CD4-positive, alpha-beta memory T cell (primary cell): ENCODE measurements at regions not wholly inside any gene's neighbourhood (a gene's known extent, or its start where the extent isn't known, plus 50 kb on each side); places are given as distances from the start of the nearest gene placed in this dataset.
"Not testable (repeated sequence)": the region's sequence is repeated elsewhere in the genome, so short reads cannot be mapped to it uniquely, and the experiment has no call there.

ENCODE experiments used
- CTCF ChIA-PET: fragments of 350-600 bp; sonication (Branson Sonifier 250); formaldehyde crosslinking; loops from one replicate; lab custom pipeline; 2021; ENCODE audit warnings: inconsistent platforms; ENCODE audit not compliant: partially characterized antibody; lab: Charles Lee
- POLR2A ChIA-PET: fragments of 350-600 bp; sonication (Branson Sonifier 250); formaldehyde crosslinking; loops from one replicate; lab custom pipeline; 2021; ENCODE audit not compliant: partially characterized antibody; lab: Charles Lee
- DNase-seq, 5 donors: peaks; one replicate each; pipeline versions ENCODE4 v3.0.0 to v3.0.0-alpha.2; 2020 to 2022; ENCODE audit warnings: mixed read lengths in 1 of 5
- H3K27ac ChIP-seq: one replicate; pipeline ENCODE4 v1.7.0; 2013; ENCODE audit warnings: low read depth, low read length
- H3K27me3 ChIP-seq: 2 replicates; pipeline ENCODE4 v1.7.0; 2013; ENCODE audit warnings: mild to moderate bottlenecking, low read length, moderate library complexity; ENCODE audit not compliant: insufficient read depth
- H3K36me3 ChIP-seq: 2 replicates; pipeline ENCODE4 v1.7.0; 2013; ENCODE audit warnings: mild to moderate bottlenecking, low read length, moderate library complexity; ENCODE audit not compliant: insufficient read depth
- H3K4me1 ChIP-seq: 2 replicates; pipeline ENCODE4 v1.7.0; 2013; ENCODE audit warnings: mild to moderate bottlenecking, low read length, moderate library complexity; ENCODE audit not compliant: insufficient read depth
- H3K4me3 ChIP-seq, 2 donors: one replicate each; pipeline ENCODE4 v1.7.0; 2013; ENCODE audit warnings: low read length in 2 of 2, mild to moderate bottlenecking in 1 of 2
- H3K9me3 ChIP-seq, 2 donors: one replicate each; pipeline ENCODE4 v1.7.0; 2013; ENCODE audit warnings: low read length in 2 of 2, control low read depth in 1 of 2; ENCODE audit not compliant: control insufficient read depth in 1 of 2
- H3K27ac Mint-ChIP-seq, 7 donors: one replicate each; pipeline ENCODE4 v1.8.0; 2020 to 2021; ENCODE audit warnings: mixed read lengths in 7 of 7, mild to moderate bottlenecking in 6 of 7, inconsistent platforms in 3 of 7, moderate library complexity in 3 of 7
- H3K27me3 Mint-ChIP-seq, 2 donors: one replicate each; pipeline ENCODE4 v1.8.0; 2020 to 2021; ENCODE audit warnings: mixed read lengths in 2 of 2
- H3K36me3 Mint-ChIP-seq, 2 donors: one replicate each; pipeline ENCODE4 v1.8.0; 2020 to 2021; ENCODE audit warnings: mixed read lengths in 2 of 2, inconsistent platforms in 1 of 2, mild to moderate bottlenecking in 1 of 2
- H3K4me1 Mint-ChIP-seq, 4 donors: one replicate each; pipeline ENCODE4 v1.8.0; 2020 to 2021; ENCODE audit warnings: mixed read lengths in 4 of 4, mild to moderate bottlenecking in 1 of 4
- H3K4me3 Mint-ChIP-seq, 8 donors: one replicate each; pipeline ENCODE4 v1.8.0; 2020 to 2021; ENCODE audit warnings: mixed read lengths in 8 of 8, mild to moderate bottlenecking in 7 of 8, moderate library complexity in 6 of 8, inconsistent platforms in 3 of 8
- H3K9me3 Mint-ChIP-seq, 8 donors: one replicate each; pipeline ENCODE4 v1.8.0; 2020 to 2021; ENCODE audit warnings: mixed read lengths in 8 of 8, mild to moderate bottlenecking in 5 of 8, inconsistent platforms in 3 of 8, moderate library complexity in 1 of 8
- intact Hi-C: fragments of 100-400 bp; cut with micrococcal nuclease; formaldehyde crosslinking; loops from one replicate; pipeline ENCODE4 v1.15.1; 2023

GRCh38 chr4:49117951-49118350 lies 131.9 kb downstream of the CWH43 start:
- H3K9me3 ChIP-seq, result peaks cover 6 to 48% of the 10 kb centered on the region in 2 donors
- H3K27me3 ChIP-seq, H3K27me3 Mint-ChIP-seq, H3K4me3 Mint-ChIP-seq, intact Hi-C loops, H3K4me3 ChIP-seq, DNase-seq, POLR2A ChIA-PET, H3K36me3 ChIP-seq, H3K27ac ChIP-seq, CTCF ChIA-PET, H3K4me1 ChIP-seq, H3K27ac Mint-ChIP-seq: not testable (repeated sequence)
- Mint-ChIP-seq H3K36me3 (peaks cover 20 to 44% of the 10 kb centered on the region in 2 donors), H3K9me3 (peaks cover 17 to 78% (median 73%) of the 10 kb centered on the region in 8 donors), H3K4me1 (peaks cover 0 to 24% (median 3%) of the 10 kb centered on the region in 4 donors)

- DNase-seq, H3K36me3 ChIP-seq, H3K27ac ChIP-seq, H3K4me3 ChIP-seq, H3K4me1 ChIP-seq, H3K27me3 ChIP-seq, H3K4me3 Mint-ChIP-seq, H3K27me3 Mint-ChIP-seq, CTCF ChIA-PET, intact Hi-C loops, POLR2A ChIA-PET: not testable (repeated sequence)
- H3K9me3 Mint-ChIP-seq, result peaks cover 17 to 76% (median 67%) of the 10 kb centered on the region in 8 donors
- H3K4me1 Mint-ChIP-seq, result peaks cover 0 to 24% (median 3%) of the 10 kb centered on the region in 4 donors
- H3K9me3 ChIP-seq, result peaks cover 6 to 48% of the 10 kb centered on the region in 2 donors
- peak overlapping the region in 1 of 7 donors; percentile 1 for H3K27ac Mint-ChIP-seq
- H3K36me3 Mint-ChIP-seq, result peaks cover 20 to 39% of the 10 kb centered on the region in 2 donors
Measured at GRCh38 chr4:49118379-49119212, 132.5 kb downstream of the CWH43 start.

- intact Hi-C loops, CTCF ChIA-PET, H3K27me3 ChIP-seq, DNase-seq, H3K4me1 ChIP-seq, H3K27me3 Mint-ChIP-seq, H3K27ac ChIP-seq, POLR2A ChIA-PET, H3K27ac Mint-ChIP-seq, H3K36me3 ChIP-seq, H3K4me3 ChIP-seq, H3K4me3 Mint-ChIP-seq: not testable (repeated sequence)
- Mint-ChIP-seq H3K4me1 (peaks cover 0 to 24% (median 3%) of the 10 kb centered on the region in 4 donors), H3K36me3 (peaks cover 18 to 38% of the 10 kb centered on the region in 2 donors), H3K9me3 (peaks cover 17 to 71% (median 59%) of the 10 kb centered on the region in 8 donors)
- H3K9me3 ChIP-seq, result peaks cover 6 to 48% of the 10 kb centered on the region in 2 donors
Measured at GRCh38 chr4:49119345-49119744, 133.3 kb downstream of the CWH43 start.

- H3K4me3 Mint-ChIP-seq, H3K36me3 ChIP-seq, H3K27ac ChIP-seq, H3K27me3 Mint-ChIP-seq, DNase-seq, POLR2A ChIA-PET, intact Hi-C loops, H3K27ac Mint-ChIP-seq, CTCF ChIA-PET, H3K27me3 ChIP-seq, H3K4me3 ChIP-seq, H3K4me1 ChIP-seq: not testable (repeated sequence)
- peaks cover 6 to 40% of the 10 kb centered on the region in 2 donors for H3K9me3 ChIP-seq
- H3K36me3 Mint-ChIP-seq, result peaks cover 17 to 32% of the 10 kb centered on the region in 2 donors
- peaks cover 0 to 22% (median 3%) of the 10 kb centered on the region in 4 donors for H3K4me1 Mint-ChIP-seq
- H3K9me3 Mint-ChIP-seq, result peaks cover 17 to 63% (median 51%) of the 10 kb centered on the region in 8 donors
Measured at GRCh38 chr4:49120042-49120779, 134.1 kb downstream of the CWH43 start.

GRCh38 chr4:49120804-49121203 lies 134.7 kb downstream of the CWH43 start:
- intact Hi-C loops, result not testable (repeated sequence)

GRCh38 chr4:49126443-49126842 lies 140.4 kb downstream of the CWH43 start:
- CTCF ChIA-PET, result not testable (repeated sequence)

More at GRCh38 chr4:49120804-49121203, 134.7 kb downstream of the CWH43 start:
- H3K27ac Mint-ChIP-seq, H3K4me1 ChIP-seq, H3K4me3 Mint-ChIP-seq, CTCF ChIA-PET, H3K36me3 ChIP-seq, H3K27me3 ChIP-seq, POLR2A ChIA-PET, H3K27me3 Mint-ChIP-seq, H3K27ac ChIP-seq, H3K4me3 ChIP-seq: not testable (repeated sequence)
- peak in 1 of 5 donors; percentile 14 for DNase-seq
- Mint-ChIP-seq H3K36me3 (peaks cover 17 to 32% of the 10 kb centered on the region in 2 donors), H3K9me3 (peaks cover 17 to 57% (median 48%) of the 10 kb centered on the region in 8 donors), H3K4me1 (peaks cover 0 to 22% (median 3%) of the 10 kb centered on the region in 4 donors)
- H3K9me3 ChIP-seq, result peaks cover 6 to 39% of the 10 kb centered on the region in 2 donors

GRCh38 chr4:49126858-49127257 lies 140.8 kb downstream of the CWH43 start:
- peaks cover 0 to 17% (median 7%) of the 10 kb centered on the region in 8 donors for H3K9me3 Mint-ChIP-seq
- intact Hi-C loops, H3K4me3 ChIP-seq, DNase-seq, POLR2A ChIA-PET, CTCF ChIA-PET, H3K36me3 Mint-ChIP-seq, H3K36me3 ChIP-seq, H3K4me1 Mint-ChIP-seq, H3K27ac Mint-ChIP-seq, H3K4me3 Mint-ChIP-seq, H3K27me3 ChIP-seq, H3K27me3 Mint-ChIP-seq, H3K4me1 ChIP-seq, H3K27ac ChIP-seq, H3K9me3 ChIP-seq: not testable (repeated sequence)

More at GRCh38 chr4:49126443-49126842, 140.4 kb downstream of the CWH43 start:
- H3K27me3 Mint-ChIP-seq, H3K9me3 ChIP-seq, POLR2A ChIA-PET, H3K4me3 Mint-ChIP-seq, H3K36me3 Mint-ChIP-seq, DNase-seq, H3K4me1 ChIP-seq, H3K36me3 ChIP-seq, intact Hi-C loops, H3K4me1 Mint-ChIP-seq, H3K4me3 ChIP-seq, H3K27ac Mint-ChIP-seq, H3K27ac ChIP-seq, H3K27me3 ChIP-seq: not testable (repeated sequence)
- H3K9me3 Mint-ChIP-seq, result peaks cover 0 to 14% (median 5%) of the 10 kb centered on the region in 8 donors
